Activated CD4-positive, alpha-beta T cell treated with anti-CD3 and anti-CD28 coated beads, Interleukin-2, amount 50 U/mL, for 24 hours (primary cell): ENCODE measurements at regions not wholly inside any gene's neighbourhood (a gene's known extent, or its start where the extent isn't known, plus 50 kb on each side); places are given as distances from the start of the nearest gene placed in this dataset.
A peak's percentile ranks its signal among the peaks of the same experiment; 100 is the strongest.

Experiments used
- DNase-seq, 2 donors: peaks; one replicate each; pipeline ENCODE4 v3.0.0-alpha.2; 2020; ENCODE audit warnings: low read depth in 1 of 2, low spot score in 1 of 2

GRCh38 chr7:106423821-106424475, 139.2 kb upstream of the NAMPT start:
- DNase-seq = no peak

GRCh38 chr7:106423111-106423510, 138.3 kb upstream of the NAMPT start:
- DNase-seq = no peak

GRCh38 chr7:106421181-106421762, 136.5 kb upstream of the NAMPT start:
- DNase-seq = no peak

- DNase-seq = no peak
Measured at GRCh38 chr7:106420736-106421135, 136.0 kb upstream of the NAMPT start.

- no peak for DNase-seq
Measured at GRCh38 chr7:106420210-106420609, 135.4 kb upstream of the NAMPT start.

- peak in 1 of 2 donors; percentile 20 for DNase-seq
Measured at GRCh38 chr7:106419455-106420182, 134.8 kb upstream of the NAMPT start.

GRCh38 chr7:106418526-106418925, 133.7 kb upstream of the NAMPT start:
- no peak for DNase-seq

GRCh38 chr7:106418094-106418493, 133.3 kb upstream of the NAMPT start:
- DNase-seq = no peak

- no peak for DNase-seq
Measured at GRCh38 chr7:106417273-106417902, 132.6 kb upstream of the NAMPT start.

- no peak for DNase-seq
Measured at GRCh38 chr7:106416430-106416829, 131.6 kb upstream of the NAMPT start.

- DNase-seq = no peak
Measured at GRCh38 chr7:106415433-106415832, 130.7 kb upstream of the NAMPT start.

- DNase-seq = no peak
Measured at GRCh38 chr7:106413446-106413845, 128.7 kb upstream of the NAMPT start.

- peak in 1 of 2 donors; percentile 29 for DNase-seq
Measured at GRCh38 chr7:106405697-106406141, 120.9 kb upstream of the NAMPT start.

GRCh38 chr7:106402898-106403297, 118.1 kb upstream of the NAMPT start:
- no peak for DNase-seq

- no peak for DNase-seq
Measured at GRCh38 chr7:106400923-106401322, 116.1 kb upstream of the NAMPT start.

- DNase-seq = no peak
Measured at GRCh38 chr7:106398786-106399185, 114.0 kb upstream of the NAMPT start.

GRCh38 chr7:106397994-106398393, 113.2 kb upstream of the NAMPT start:
- DNase-seq = no peak

GRCh38 chr7:106394526-106394925, 109.7 kb upstream of the NAMPT start:
- no peak for DNase-seq

- no peak for DNase-seq
Measured at GRCh38 chr7:106393564-106394251, 108.9 kb upstream of the NAMPT start.

GRCh38 chr7:106392590-106392989, 107.8 kb upstream of the NAMPT start:
- DNase-seq = no peak

GRCh38 chr7:106392144-106392543, 107.4 kb upstream of the NAMPT start:
- DNase-seq = no peak
